H9 (cell line): ENCODE measurements at regions not wholly inside any gene's neighbourhood (a gene's known extent, or its start where the extent isn't known, plus 50 kb on each side); places are given as distances from the start of the nearest gene placed in this dataset.

Experiments
- DNase-seq: peaks from one replicate; pipeline ENCODE4 v3.0.0-alpha.2; 2017
- H2AFZ ChIP-seq: one replicate; pipeline ENCODE4 v1.6.1; 2013; ENCODE audit warnings: mild to moderate bottlenecking, low read length, control low read depth, moderate library complexity
- H2AK5ac ChIP-seq: 2 replicates; pipeline ENCODE4 v1.6.1; 2013; ENCODE audit warnings: low read length, control low read depth, mixed read lengths; ENCODE audit not compliant: insufficient read length
- H2BK120ac ChIP-seq: one replicate; pipeline ENCODE4 v1.6.1; 2013; ENCODE audit warnings: low read depth, mild to moderate bottlenecking, low read length, control low read depth, inconsistent platforms; ENCODE audit not compliant: poor library complexity, severe bottlenecking
- H2BK12ac ChIP-seq: 2 replicates; pipeline ENCODE4 v1.6.1; 2013; ENCODE audit warnings: low read length, control low read depth, mixed read lengths, low read depth; ENCODE audit not compliant: insufficient read length
- H2BK15ac ChIP-seq: 2 replicates; pipeline ENCODE4 v1.6.1; 2013; ENCODE audit warnings: low read depth, low read length, control low read depth
- H2BK20ac ChIP-seq: one replicate; pipeline ENCODE4 v1.6.1; 2013; ENCODE audit warnings: low read depth, mild to moderate bottlenecking, low read length, control low read depth, inconsistent platforms; ENCODE audit not compliant: poor library complexity, severe bottlenecking
- H2BK5ac ChIP-seq: 2 replicates; pipeline ENCODE4 v1.6.1; 2013; ENCODE audit warnings: low read length, control low read depth, mixed read lengths; ENCODE audit not compliant: insufficient read length
- H3K14ac ChIP-seq: 2 replicates; pipeline ENCODE4 v1.6.1; 2013; ENCODE audit warnings: low read length, control low read depth; ENCODE audit not compliant: insufficient read depth
- H3K18ac ChIP-seq: 2 replicates; pipeline ENCODE4 v1.6.1; 2013; ENCODE audit warnings: low read depth, mild to moderate bottlenecking, mixed read lengths, low read length, control low read depth; ENCODE audit not compliant: insufficient read length
- H3K23ac ChIP-seq: 2 replicates; pipeline ENCODE4 v1.6.1; 2013; ENCODE audit warnings: low read length, control low read depth, mixed read lengths, low read depth; ENCODE audit not compliant: insufficient read length
- H3K23me2 ChIP-seq: 2 replicates; pipeline ENCODE4 v1.6.1; 2013; ENCODE audit warnings: low read depth, mild to moderate bottlenecking, mixed read lengths, low read length, control low read depth; ENCODE audit not compliant: insufficient read length, poor library complexity, severe bottlenecking
- H3K27ac ChIP-seq: 2 replicates; pipeline ENCODE4 v1.5.1; 2013; ENCODE audit warnings: low read length, control low read depth, mixed read lengths, low read depth; ENCODE audit not compliant: insufficient read length
- H3K27me3 ChIP-seq: 2 replicates; pipeline ENCODE4 v1.6.1; 2013; ENCODE audit warnings: low read length, control low read depth, inconsistent platforms; ENCODE audit not compliant: insufficient read depth
- H3K4ac ChIP-seq: 2 replicates; pipeline ENCODE4 v1.6.1; 2013; ENCODE audit warnings: low read depth, mild to moderate bottlenecking, control low read depth, inconsistent platforms, low read length, moderate library complexity
- H3K4me1 ChIP-seq: 2 replicates; pipeline ENCODE4 v1.6.1; 2013; ENCODE audit warnings: low read length, control low read depth, inconsistent platforms; ENCODE audit not compliant: insufficient read depth
- H3K4me2 ChIP-seq: 2 replicates; pipeline ENCODE4 v1.6.1; 2013; ENCODE audit warnings: low read length, control low read depth, mixed read lengths; ENCODE audit not compliant: insufficient read length, insufficient read depth
- H3K56ac ChIP-seq: 2 replicates; pipeline ENCODE4 v1.6.1; 2013; ENCODE audit warnings: low read depth, mild to moderate bottlenecking, mixed read lengths, low read length, control low read depth; ENCODE audit not compliant: insufficient read length
- H3K79me1 ChIP-seq: 2 replicates; pipeline ENCODE4 v1.6.1; 2013; ENCODE audit warnings: low read depth, mild to moderate bottlenecking, moderate library complexity, low read length, control low read depth, inconsistent platforms; ENCODE audit not compliant: insufficient read depth, poor library complexity, severe bottlenecking
- H3K79me2 ChIP-seq: 2 replicates; pipeline ENCODE4 v1.6.1; 2013; ENCODE audit warnings: low read length, control low read depth, inconsistent platforms; ENCODE audit not compliant: insufficient read depth
- H3K9ac ChIP-seq: 2 replicates; pipeline ENCODE4 v1.6.1; 2013; ENCODE audit warnings: low read length, control low read depth, mixed read lengths; ENCODE audit not compliant: insufficient read length; ENCODE audit errors: extremely low read depth
- H3K9me3 ChIP-seq: one replicate; pipeline ENCODE4 v1.6.1; 2013; ENCODE audit warnings: low read depth, low read length, inconsistent platforms; ENCODE audit not compliant: control insufficient read depth
- H3T11ph ChIP-seq: one replicate; pipeline ENCODE4 v1.6.1; 2013; ENCODE audit warnings: mild to moderate bottlenecking, low read length, control low read depth, inconsistent platforms
- H4K20me1 ChIP-seq: one replicate; pipeline ENCODE4 v1.6.1; 2013; ENCODE audit not compliant: control insufficient read depth, insufficient read length, insufficient read depth
- H4K5ac ChIP-seq: 2 replicates; pipeline ENCODE4 v1.6.1; 2013; ENCODE audit warnings: low read depth, mild to moderate bottlenecking, mixed read lengths, low read length, control low read depth; ENCODE audit not compliant: insufficient read length
- H4K8ac ChIP-seq: replicated peaks from 2 replicates; pipeline ENCODE4 v1.6.1; 2013; ENCODE audit warnings: low read length, control low read depth, mixed read lengths, low read depth; ENCODE audit not compliant: insufficient read length
- H4K91ac ChIP-seq: 2 replicates; pipeline ENCODE4 v1.6.1; 2013; ENCODE audit warnings: low read depth, mild to moderate bottlenecking, moderate library complexity, mixed read lengths, low read length, control low read depth; ENCODE audit not compliant: insufficient read length
- H3K27ac Mint-ChIP-seq, 3 experiments: 2 replicates in 2 of 3; 3 replicates in 1 of 3; pipeline ENCODE4 v1.8.0; 2020 to 2021; ENCODE audit warnings: mixed read lengths in 3 of 3, mild to moderate bottlenecking in 1 of 3, moderate library complexity in 1 of 3
- H3K27me3 Mint-ChIP-seq: 2 replicates; pipeline ENCODE4 v1.8.0; 2021; ENCODE audit warnings: low read depth, mild to moderate bottlenecking, moderate library complexity, mixed read lengths
- H3K36me3 Mint-ChIP-seq, 3 experiments: 2 replicates in 2 of 3; 3 replicates in 1 of 3; pipeline ENCODE4 v1.8.0; 2020 to 2021; ENCODE audit warnings: low read depth in 3 of 3, mixed read lengths in 3 of 3; ENCODE audit not compliant: insufficient read depth in 1 of 3
- H3K4me1 Mint-ChIP-seq, 2 experiments: 2 replicates each; pipeline ENCODE4 v1.8.0; 2020; ENCODE audit warnings: mixed read lengths in 2 of 2
- H3K4me3 Mint-ChIP-seq, 2 experiments: 2 replicates in 1 of 2; 3 replicates in 1 of 2; pipeline ENCODE4 v1.8.0; 2020 to 2021; ENCODE audit warnings: mild to moderate bottlenecking in 2 of 2, mixed read lengths in 2 of 2, moderate library complexity in 1 of 2
- H3K9me3 Mint-ChIP-seq, 2 experiments: 2 replicates in 1 of 2; 3 replicates in 1 of 2; pipeline ENCODE4 v1.8.0; 2020; ENCODE audit warnings: mild to moderate bottlenecking in 2 of 2, mixed read lengths in 2 of 2, moderate library complexity in 1 of 2
- WGBS: extraction: QIAGEN DNeasy Blood & Tissue Kit; methylation state at CpG from one replicate; pipeline ENCODE4 v1.1.7; 2013; ENCODE audit warnings: missing lambda C conversion rate, low lambda C conversion rate, mixed read lengths; ENCODE audit not compliant: insufficient read length; ENCODE audit errors: extremely low coverage; 5-methylcytosine and 5-hydroxymethylcytosine counted together
- TF ChIP-seq, protein P1 (sequence below): fragments of 200-600 bp; sonication (generic); conservative IDR thresholded peaks from 3 replicates; pipeline ENCODE4 v1.8.0; 2021; ENCODE audit warnings: antibody characterized with exemption, mild to moderate bottlenecking

DNA sequence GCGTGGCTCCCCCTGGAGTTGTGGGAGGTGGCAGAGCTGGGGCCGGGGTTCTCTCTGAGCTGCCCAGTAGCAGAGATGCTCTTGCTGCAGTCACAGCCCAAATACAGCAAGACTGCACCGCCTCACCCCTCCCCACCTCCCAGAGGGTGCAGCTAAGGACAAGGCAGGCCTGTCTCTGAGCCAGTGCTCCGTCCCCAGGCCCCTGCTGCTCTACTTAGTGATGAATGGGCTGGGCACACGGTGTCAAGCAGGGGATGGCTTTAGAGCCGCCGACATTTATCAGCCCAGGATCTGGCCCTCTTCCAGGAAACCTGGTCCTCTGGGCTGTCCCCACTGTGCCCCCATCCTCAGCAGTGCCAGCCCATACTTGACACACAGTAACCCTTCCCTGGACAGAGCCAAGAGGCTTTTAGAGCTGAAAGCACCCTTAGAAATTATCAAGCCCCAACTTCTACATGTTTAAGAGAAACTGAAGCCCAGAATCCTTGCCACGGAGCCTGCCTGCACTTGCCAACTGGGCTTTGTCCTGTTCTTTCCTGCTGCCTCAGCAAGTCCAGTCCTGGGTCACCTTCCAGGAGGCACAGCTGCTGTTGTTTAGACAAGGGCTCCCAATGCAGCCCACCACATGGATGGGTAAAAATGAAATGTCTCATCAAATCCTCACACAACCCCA is 137.1 kb upstream of the UNC5B start:
- peaks cover 2% of the 10 kb centered on the region; the same call in 1 of the 2 replicates for H3K4me1 ChIP-seq
- H3K27ac ChIP-seq = no peak overlapping the region
- no peak overlapping the region for H3K4me2 ChIP-seq
- H2BK12ac ChIP-seq = no peak overlapping the region
- no peak overlapping the region for H4K91ac ChIP-seq
- no peak overlapping the region for H2BK5ac ChIP-seq
- Mint-ChIP-seq H3K4me3 (no peak overlapping the region), H3K4me1 (peaks cover 34 to 39% of the 10 kb centered on the region in 2 experiments), H3K27ac (no peak overlapping the region; a peak in 1 of 7 replicates), H3K36me3 (no peaks in the 10 kb centered on the region; a peak in 1 of 7 replicates), H3K27me3 (peaks cover 29% of the 10 kb centered on the region), H3K9me3 (no peaks in the 10 kb centered on the region)
- H2AFZ ChIP-seq = no peak overlapping the region
- no peak overlapping the region for H4K5ac ChIP-seq
- no peak for DNase-seq
- H2BK120ac ChIP-seq = no peak overlapping the region
- H3K23me2 ChIP-seq = no peaks in the 10 kb centered on the region
- no peak overlapping the region for H2AK5ac ChIP-seq
- no peaks in the 10 kb centered on the region for H3K27me3 ChIP-seq
- no peak overlapping the region for H3K56ac ChIP-seq
- H3K23ac ChIP-seq = no peak overlapping the region
- no peak overlapping the region for H2BK20ac ChIP-seq
- no peak overlapping the region for H3K4ac ChIP-seq
- H3T11ph ChIP-seq = no peak overlapping the region
- no peaks in the 10 kb centered on the region for H3K79me1 ChIP-seq
- TF ChIP-seq, protein P1, sequence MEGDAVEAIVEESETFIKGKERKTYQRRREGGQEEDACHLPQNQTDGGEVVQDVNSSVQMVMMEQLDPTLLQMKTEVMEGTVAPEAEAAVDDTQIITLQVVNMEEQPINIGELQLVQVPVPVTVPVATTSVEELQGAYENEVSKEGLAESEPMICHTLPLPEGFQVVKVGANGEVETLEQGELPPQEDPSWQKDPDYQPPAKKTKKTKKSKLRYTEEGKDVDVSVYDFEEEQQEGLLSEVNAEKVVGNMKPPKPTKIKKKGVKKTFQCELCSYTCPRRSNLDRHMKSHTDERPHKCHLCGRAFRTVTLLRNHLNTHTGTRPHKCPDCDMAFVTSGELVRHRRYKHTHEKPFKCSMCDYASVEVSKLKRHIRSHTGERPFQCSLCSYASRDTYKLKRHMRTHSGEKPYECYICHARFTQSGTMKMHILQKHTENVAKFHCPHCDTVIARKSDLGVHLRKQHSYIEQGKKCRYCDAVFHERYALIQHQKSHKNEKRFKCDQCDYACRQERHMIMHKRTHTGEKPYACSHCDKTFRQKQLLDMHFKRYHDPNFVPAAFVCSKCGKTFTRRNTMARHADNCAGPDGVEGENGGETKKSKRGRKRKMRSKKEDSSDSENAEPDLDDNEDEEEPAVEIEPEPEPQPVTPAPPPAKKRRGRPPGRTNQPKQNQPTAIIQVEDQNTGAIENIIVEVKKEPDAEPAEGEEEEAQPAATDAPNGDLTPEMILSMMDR = no peak
- H3K14ac ChIP-seq = no peak overlapping the region
- H3K9me3 ChIP-seq = no peaks in the 10 kb centered on the region
- H4K20me1 ChIP-seq = no peaks in the 10 kb centered on the region
- H2BK15ac ChIP-seq = no peak overlapping the region
- no peak overlapping the region for H3K9ac ChIP-seq
- no CpG with 5 or more reads among the region's 8 CpGs for WGBS
- no peak overlapping the region for H4K8ac ChIP-seq
- no peak overlapping the region for H3K18ac ChIP-seq
- H3K79me2 ChIP-seq = no peaks in the 10 kb centered on the region
